Fibroblast of peridontal ligament (primary cell): ENCODE measurements at regions not wholly inside any gene's neighbourhood (a gene's known extent, or its start where the extent isn't known, plus 50 kb on each side); places are given as distances from the start of the nearest gene placed in this dataset.

Experiments
- DNase-seq: peaks from one replicate; pipeline ENCODE4 v3.0.0-alpha.2; 2010; ENCODE audit errors: extremely low read depth

DNA sequence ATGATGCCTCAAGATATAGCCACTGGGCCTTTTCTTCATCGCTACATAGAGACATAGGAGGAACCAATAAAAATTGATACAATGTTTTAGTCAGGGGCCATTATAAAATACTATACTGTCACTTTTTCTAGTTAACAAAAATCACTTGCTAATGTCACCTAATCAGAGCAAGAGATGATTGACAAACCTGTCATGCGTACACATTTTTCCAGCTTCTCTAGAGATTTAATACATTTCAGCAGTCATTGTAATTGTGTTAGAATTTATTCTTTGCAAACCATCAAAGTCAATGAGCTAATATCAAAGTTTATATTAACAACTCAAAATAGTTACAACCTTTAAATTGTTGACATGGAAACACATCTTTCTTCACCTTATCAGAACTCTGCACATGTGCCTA, 513.6 kb upstream of the SEMA6A start:
- DNase-seq, result no peak

DNA sequence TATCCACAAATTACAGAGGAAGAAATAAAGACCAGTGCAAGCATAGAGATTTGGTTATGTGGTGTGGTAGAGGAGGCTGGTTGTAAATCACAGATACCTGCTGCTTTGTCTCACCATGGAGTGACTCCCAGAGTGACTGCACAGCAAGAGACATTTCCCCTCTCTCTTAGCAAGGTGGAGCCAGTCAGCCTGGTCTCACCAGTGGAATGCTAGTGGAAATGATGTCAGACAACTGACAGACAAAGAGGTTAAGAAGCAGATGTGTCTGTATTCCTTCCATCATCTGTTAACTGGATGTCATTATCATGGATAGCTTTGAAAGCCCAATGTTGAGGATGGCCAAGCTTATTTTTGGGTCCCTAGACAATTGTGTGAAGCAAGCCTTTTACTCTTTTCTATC, 509.4 kb upstream of the SEMA6A start:
- no peak for DNase-seq

DNA sequence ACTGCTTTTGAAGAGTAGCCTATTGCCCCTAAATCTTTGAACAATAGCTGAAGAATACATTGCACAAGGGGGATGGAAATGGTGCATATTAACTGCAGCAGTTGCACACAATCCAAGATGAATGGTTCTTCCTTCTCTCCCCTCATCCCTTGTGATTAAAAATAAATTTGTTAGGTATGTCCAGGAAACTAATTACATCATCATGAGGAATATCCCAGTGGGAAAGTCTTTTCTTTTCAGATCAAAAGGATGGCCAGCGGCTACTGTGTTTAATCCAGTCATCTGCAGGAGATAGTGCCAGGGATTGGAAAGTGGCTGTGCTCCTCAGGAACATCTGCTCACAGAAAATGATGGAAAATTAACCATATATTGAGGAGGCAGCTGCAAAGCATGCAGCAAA, 508.4 kb upstream of the SEMA6A start:
- DNase-seq, result no peak

DNA sequence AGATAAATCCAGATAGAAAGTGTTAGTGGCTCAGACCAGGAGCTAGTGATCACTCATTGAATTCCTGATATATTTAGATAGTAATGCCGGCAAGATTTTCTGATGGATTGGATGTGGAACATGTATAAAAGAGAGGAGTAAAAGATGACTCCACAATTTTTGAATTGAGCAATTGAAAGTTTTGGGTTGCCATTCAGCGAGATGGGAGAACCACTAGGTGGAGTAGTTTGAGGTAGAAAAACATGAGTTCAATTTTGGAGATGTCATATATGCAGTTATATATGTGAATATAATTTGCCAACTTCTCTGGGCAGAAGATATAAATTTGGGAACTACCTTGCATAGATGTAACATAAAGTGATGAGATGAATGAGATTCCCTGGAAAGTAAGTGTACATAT, 502.5 kb upstream of the SEMA6A start:
- no peak for DNase-seq

DNA sequence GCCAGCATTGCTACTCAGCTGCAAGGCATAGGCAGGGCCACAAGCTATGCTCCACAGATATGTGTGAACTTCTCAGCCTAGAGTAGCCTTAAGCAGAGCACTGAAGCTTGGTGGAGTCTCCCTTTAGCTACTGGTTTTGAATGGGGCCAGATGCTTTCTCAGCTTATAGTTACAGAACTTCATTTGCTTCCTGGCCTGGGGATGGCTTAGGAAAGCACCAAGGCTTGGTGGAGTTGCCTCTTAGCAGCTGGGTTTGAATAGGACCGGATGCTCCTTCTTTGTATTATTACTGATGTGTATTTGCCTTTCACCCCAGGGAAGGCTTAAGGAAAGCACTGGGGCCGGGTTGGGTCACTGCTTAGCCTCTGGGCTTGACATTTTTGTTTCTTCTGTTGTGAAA, 497.8 kb upstream of the SEMA6A start:
- DNase-seq, result no peak

DNA sequence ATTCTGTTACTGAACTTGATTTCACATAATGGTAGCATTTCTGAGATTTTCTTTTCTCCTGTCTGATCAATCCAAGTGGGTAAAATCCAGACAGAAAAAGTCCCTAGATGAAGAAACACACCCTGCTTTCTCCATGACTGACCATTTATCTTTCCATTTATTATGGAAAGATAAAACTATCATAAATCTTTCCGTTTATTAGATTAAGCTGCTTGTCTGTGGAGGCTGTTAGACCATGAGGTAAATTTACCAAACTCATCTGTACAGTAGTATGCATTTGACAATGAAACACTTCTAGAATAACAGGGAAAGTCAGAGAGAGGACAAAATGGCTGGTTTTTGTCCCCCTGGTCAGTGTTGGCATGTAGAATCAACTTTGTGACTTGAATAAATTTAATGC, 491.2 kb upstream of the SEMA6A start:
- no peak for DNase-seq

DNA sequence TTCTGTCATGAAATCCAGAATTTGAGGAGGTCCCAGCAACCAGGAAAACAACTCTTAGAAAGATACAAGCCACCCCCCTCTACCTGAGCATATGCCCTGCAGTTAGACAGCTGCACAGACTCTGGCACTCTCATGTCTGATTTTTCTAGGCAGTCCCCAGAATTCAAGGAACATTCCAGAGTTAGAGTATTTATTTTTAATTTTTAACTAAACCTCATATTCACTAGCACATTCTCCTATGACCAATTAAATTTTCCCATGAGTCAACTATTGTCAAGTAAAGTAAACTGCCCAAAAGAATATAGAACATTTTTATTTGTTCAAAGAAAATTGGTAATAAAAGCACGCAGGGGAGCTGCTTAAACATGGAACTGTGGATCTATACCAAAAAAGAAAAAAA, 490.5 kb upstream of the SEMA6A start:
- no peak for DNase-seq

DNA sequence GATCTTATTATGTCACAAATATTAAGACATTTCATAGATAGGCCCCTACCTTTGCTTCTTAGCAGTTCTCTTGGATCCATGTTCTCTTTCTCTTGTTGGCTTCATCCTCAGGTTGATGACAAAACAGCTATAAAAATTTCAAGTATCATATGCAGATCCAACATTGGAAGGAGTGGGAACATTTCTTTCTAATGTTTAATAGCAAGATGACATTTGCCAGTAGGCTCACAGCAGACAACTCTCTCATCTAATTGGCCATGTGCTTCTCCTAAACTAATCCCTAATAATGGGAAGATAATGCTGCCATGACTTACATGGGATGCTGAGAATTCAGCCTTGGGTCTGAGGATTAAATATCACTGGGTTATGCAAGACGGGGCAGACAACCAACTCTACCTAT, 485.5 kb upstream of the SEMA6A start:
- DNase-seq, result no peak

DNA sequence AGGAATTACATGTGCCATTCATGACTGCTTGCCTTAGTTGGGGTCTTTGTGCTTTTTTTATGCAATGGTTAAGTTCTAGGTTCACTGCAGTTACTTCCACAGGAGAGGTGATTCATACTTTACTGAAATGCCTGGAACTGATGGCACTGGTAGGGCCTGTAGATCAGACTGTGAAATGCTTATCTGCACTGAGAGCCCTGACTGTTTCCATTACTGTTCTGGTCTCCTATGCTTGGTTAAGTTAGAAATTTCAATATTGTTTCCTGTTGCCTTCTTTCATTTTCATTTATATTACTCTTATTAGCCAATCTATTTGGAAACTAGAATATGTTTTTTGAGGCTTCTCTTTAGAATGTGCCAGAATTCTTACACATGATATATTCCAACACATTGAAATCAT, 484.1 kb upstream of the SEMA6A start:
- DNase-seq, result no peak

DNA sequence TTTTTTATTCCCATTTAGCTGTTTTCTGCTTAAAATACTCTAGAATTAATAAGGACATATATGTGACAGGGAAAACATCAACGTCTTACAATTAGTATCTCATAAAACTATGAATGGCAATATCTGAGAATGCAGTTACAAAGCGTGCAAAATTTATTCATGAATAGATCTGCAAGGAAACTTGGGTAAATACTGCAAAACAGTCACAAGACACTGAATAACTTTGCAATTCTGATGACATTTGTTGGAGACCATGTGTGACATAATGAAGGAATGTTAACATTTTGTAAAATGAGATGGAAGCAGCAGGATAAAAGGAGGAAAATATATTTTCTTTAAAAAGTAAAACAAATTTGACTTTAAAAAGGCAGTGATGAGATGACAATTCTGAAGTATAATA, 480.9 kb upstream of the SEMA6A start:
- DNase-seq, result no peak

DNA sequence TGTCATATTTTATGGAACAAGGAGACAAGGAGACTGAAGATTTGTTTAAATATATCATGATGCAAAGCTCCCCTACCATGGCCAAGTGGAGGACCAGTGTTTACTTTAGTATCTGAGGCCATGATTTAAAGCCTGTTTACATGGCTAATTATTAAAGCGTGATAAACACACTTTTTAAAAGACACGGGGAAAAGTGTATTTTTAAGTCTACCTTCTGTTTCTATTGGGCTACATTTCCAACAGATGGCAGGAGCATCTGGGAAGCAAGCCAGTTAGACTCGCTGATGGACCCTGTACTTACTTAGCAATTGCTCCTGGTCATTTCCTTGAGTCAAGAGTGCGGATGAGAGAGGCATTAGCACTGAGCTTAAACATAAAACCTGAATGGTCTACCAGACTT, 480.3 kb upstream of the SEMA6A start:
- no peak for DNase-seq

DNA sequence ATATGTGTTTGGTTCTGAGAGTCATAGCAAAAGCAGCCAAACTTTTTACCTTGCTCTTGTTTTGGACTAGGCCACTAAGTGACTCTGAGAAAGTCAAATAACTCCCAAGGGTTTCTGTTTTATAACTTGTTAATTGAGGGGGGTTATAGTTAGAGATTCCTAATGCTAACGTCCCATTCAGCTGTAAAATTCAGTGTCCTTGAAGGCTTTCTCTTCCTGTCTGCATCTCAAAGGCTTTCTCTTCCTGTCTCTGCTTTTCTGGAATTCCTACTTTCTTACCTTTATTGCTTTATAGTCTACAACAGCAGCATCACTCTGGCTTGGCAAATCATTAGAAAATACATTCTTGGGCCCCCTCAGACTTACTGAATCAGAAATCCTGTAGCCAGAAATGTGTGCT, 479.5 kb upstream of the SEMA6A start:
- no peak for DNase-seq

DNA sequence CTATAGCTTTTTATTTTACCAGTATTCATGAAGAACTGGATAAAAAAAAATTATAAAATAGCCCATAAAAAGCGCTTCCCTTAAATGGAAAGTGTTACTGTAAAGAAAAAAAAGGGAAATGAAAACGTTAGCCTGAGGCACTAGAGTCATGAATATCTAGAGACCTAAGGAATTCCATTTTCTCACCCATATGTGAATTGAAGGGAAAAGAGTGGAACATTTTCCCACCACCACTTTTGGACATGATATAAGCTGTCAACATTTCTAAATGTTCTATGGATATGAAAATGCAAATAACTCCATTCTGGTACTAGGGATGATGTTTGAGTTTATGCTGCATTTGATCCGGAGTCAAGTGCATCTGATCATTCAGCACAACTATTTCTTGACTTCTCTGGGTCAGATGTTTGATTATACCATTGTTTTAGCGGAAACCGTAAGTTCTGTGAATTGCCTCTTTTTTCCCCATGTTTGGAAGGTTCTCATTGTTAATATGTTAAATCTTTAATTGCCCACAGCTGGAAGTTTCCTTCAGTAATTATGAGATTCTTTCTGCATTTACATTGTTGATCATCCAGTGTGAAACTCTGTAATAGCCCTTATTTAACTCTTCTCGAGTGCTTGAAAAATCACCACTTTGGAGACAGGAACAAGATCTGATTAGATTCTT, 467.4 kb upstream of the SEMA6A start:
- DNase-seq, result no peak

DNA sequence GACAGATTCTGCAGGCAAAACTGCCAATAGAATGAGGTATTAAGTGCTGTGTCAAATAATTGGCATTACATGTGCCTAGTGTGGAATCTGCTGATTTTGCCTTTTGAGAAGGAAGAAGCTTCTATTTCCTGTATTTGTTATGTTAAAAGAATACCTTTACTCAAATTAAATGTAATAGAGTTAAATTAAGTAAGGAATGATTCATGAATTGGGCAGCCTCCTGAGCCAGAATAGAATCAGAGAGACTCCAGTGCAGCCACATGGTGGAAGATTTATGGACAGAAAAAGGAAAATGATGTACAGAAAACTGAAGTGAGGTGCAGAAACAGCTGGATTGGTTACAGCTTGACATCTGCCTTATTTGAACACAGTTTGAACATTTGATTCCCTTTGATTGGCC, 464.4 kb upstream of the SEMA6A start:
- DNase-seq, result no peak

DNA sequence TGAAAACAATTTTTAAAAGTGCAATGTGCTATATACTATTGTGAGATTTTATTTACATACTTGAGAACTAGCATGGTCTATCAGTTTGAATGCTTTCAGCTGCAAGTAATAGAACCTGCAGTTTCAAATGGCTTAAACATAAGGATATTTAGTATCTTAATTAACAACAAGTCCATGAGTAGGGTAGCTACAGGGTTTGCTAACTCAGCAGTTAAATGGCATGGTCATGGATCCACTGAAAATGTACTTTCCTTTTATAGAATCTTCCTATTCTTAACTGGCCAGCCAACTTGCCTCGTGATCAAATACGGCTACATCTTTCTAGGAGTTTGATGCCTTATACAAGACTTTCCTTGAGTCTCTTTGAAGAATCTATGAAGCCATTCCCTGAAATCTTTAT, 452.8 kb upstream of the SEMA6A start:
- no peak for DNase-seq

DNA sequence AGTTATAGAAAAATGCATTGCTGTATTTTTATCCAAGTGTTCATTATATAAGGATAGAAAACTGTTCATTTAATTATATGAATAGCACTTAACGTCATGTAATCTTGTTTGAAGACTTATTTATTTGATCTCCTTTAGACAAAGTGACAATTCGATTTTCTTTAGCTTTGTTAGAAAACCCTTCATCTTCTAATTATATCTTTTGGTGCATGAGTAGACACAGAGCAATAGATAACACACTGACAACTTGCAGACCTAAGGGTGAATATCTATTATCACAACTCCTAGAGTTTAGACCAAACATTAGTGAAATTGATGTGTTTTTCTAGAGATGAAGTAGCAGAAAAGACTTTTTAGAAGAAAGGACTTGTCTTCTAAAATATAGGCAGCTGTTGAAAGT, 446.4 kb upstream of the SEMA6A start:
- DNase-seq, result no peak

DNA sequence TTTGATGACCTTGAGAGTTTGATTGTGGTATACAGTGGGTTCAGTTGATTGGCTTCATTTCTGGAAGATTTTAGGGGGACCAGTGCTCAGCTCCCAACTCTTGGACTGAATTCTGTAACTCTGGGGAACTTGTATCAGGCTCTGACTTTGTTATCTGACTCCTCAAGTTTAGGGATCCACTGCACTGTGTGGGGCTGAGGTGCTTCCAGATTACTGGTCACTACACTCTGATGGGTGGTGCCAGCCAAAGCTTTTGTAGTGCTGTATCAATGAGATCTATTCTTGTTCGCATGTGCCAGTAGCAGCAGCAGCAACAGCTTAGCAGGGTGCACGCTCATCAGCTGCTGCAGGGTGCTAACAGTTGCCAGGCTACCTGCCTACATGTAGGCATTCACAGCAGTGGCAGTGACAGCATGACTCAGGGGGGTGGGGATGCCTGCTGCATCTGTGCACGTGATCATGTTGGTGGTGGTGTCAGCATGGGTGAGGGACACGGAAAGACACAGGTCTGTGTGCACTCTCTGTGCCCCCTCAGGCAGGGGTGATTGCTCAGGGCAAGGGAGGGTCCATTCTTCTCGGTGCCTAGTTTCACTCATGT, 438.8 kb upstream of the SEMA6A start:
- DNase-seq, result no peak

DNA sequence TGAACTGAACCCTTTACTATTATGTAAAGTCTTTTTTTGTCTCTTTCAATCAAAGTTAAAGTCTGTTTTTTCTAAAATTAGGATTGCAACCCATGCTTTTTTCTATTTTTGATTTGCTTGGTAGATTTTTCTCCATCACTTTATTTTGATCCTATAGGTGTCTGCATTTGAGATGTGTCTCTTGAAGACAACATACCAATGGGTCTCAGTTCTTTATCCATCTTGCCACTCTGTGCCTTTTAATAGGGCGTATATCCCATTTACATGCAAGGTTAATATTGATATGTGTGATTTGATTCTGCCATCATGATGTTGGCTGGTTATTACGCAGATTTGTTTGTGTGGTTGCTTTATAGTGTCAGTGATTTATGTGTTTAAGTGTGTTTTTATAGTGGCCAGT, 436.0 kb upstream of the SEMA6A start:
- DNase-seq, result no peak

DNA sequence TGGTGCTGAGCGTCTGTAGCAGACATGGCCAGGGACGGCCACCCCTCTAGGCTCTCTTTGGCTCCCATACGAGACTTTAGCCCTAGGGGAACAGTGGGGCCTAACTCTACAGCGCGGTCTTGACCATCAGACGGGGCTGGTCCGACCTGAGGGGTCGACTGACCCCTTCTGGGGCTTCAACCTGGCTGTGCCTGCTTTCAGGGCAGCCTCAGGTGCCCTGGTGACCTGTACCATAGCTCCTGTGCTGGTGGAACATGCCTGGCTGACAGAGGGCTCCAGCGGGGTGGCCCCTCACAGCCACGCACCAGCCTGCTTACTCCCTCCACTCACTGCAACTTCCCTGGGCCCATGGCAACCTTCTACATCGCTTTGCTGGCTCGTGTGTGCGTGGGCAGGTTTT, 423.4 kb upstream of the SEMA6A start:
- no peak for DNase-seq

DNA sequence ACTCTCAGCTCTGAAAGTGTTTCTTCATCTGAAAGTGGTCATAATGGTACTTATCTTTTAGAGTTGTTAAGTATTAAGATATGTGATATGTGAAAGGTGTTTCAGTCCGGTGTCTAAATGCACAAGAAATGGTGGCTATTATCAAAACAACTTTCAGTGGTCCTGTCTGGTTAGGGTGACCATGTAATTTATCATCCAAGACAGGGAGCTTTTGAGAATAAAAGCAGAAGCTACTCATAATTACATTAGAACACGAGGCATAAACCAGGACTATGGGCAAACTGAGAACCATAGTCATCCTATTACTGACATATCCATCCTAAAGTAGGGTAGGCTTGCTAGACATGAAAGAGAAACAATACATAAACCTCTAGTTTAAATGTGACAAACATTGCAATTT, 418.1 kb upstream of the SEMA6A start:
- no peak for DNase-seq

DNA sequence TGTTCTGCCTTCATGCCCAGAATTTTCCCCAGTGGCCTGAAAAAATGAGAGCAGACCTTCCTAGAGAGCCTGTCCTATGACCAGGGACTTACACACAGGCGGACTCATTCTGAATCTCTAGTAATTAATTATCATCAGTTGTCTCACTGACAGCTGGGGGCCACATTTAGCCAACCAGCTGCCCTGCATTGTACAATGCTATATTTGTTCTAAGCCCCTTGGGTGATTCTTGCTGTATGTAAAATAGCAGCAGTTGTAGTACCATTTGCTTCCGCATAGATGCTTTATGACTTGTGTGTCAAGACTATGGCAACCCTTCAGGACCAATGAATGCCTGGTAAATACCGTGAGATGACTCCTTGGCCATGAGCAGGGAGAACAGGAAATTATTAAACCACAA, 415.4 kb upstream of the SEMA6A start:
- DNase-seq, result no peak

DNA sequence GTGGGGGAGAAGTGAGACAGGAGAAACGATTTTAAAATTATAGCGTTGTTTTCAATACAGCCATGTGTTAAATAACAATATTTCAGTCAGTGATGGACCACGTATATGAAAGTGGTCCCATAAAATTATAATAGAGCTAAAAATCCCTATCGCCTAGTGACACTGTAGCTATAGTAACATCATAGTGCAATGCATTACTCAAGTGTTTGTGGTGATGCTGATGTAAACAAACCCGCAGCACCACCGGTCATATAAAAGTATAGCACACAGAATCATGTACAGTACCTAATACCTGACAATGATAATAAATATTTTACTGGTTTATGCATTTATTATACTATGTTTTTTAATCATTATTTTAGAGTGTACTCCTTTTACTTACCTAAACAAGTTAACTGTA, 407.4 kb upstream of the SEMA6A start:
- DNase-seq, result no peak

DNA sequence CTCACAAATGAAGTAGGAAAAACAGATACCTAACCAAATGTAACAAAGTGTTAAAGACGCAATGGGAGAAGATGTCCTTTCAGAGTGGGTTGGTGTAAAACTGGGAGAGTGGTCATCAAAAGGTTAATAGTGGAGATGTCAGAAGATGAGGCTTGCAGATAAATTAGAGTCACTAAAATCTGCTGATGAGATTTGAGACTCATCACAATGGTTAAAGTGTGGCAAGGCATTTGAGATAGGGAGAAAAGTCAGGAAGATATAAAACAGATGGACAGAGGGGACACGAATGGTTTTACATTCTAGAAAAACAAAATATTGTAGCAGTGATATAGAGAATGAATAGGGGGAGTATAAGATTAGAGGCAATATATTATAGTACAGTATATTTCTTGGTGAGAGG, 406.0 kb upstream of the SEMA6A start:
- DNase-seq, result no peak

DNA sequence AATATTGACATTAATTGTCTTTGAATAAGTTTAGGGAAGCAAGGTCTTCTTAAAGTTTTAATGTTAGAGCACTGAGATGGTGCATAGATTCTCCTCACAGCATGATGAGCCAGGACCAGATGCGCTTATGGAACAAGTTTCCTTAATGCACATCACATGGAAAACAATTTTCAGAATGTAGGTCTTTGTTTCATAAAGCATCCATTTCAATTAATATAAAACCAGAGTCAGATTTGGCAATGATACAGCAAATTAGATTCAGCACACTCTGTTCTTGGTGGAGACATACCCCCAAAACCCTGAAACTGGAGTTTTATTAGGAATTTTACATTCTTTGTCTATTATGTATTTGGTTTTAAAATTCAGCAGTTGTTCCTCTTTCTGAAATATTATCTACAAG, 402.1 kb upstream of the SEMA6A start:
- DNase-seq, result no peak
